ENCODE measurements at regions not wholly inside any gene's neighbourhood (a gene's known extent, or its start where the extent isn't known, plus 50 kb on each side); places are given as distances from the start of the nearest gene placed in this dataset.

- Histone ChIP-seq H4K20me1 (ENCODE audit: insufficient read depth) (no peaks in the 10 kb centered on the region), H3K4me3 (no peak overlapping the region), H3K4me2 (ENCODE audit: unreplicated experiment) (no peak overlapping the region), H3K4me1 (ENCODE audit: insufficient read depth) (no peaks in the 10 kb centered on the region), H3K27me3 (replicated peaks; ENCODE audit: insufficient read depth) (no peaks in the 10 kb centered on the region), H3K36me3 (ENCODE audit: low read depth) (no peaks in the 10 kb centered on the region), H2AFZ (no peak overlapping the region), H3K9me3 (ENCODE audit: low read depth) (no peaks in the 10 kb centered on the region), H3K9me2 (ENCODE audit: insufficient read depth) (no peaks in the 10 kb centered on the region), H3K79me2 (ENCODE audit: insufficient read depth) (no peaks in the 10 kb centered on the region), H3K27ac (no peak overlapping the region), H3K9ac (no peak overlapping the region), H3F3A (ENCODE audit: insufficient read depth) (no peaks in the 10 kb centered on the region)
- TF ChIP-seq EZH2phosphoT487 (IDR thresholded peaks at IDR 0.05; ENCODE audit: insufficient read depth, low read depth), result no peak
- TF ChIP-seq EZH2 (IDR thresholded peaks at IDR 0.05; ENCODE audit: insufficient read depth, poor library complexity, severe bottlenecking), result no peak
- in situ Hi-C loops (cut with MboI), result no loop called here
- 65 to 69% methylated on average over 5 of the region's 5 CpGs for WGBS, 2 experiments (ENCODE audit: low coverage in 1 of 2, low lambda C conversion rate in 2 of 2, missing lambda C conversion rate in 2 of 2)
- no peak for DNase-seq
Measured at GRCh38 chr9:99595796-99596195, 225.9 kb upstream of the NR4A3 start.

GRCh38 chr9:99601571-99602111 lies 220.0 kb upstream of the NR4A3 start:
- Histone ChIP-seq H4K20me1 (ENCODE audit: insufficient read depth) (no peaks in the 10 kb centered on the region), H3K79me2 (ENCODE audit: insufficient read depth) (no peaks in the 10 kb centered on the region), H3K4me2 (ENCODE audit: unreplicated experiment) (no peak overlapping the region), H3K27ac (no peak overlapping the region), H3K4me3 (no peak overlapping the region), H3K27me3 (replicated peaks; ENCODE audit: insufficient read depth) (no peaks in the 10 kb centered on the region; the same call in 1 of the 2 replicates), H3K9me3 (ENCODE audit: low read depth) (no peaks in the 10 kb centered on the region), H3F3A (ENCODE audit: insufficient read depth) (no peaks in the 10 kb centered on the region), H3K36me3 (ENCODE audit: low read depth) (no peaks in the 10 kb centered on the region), H3K9ac (no peak overlapping the region), H2AFZ (no peak overlapping the region), H3K4me1 (ENCODE audit: insufficient read depth) (no peaks in the 10 kb centered on the region), H3K9me2 (ENCODE audit: insufficient read depth) (no peaks in the 10 kb centered on the region)
- 47 to 54% methylated on average over 6 of the region's 6 CpGs for WGBS, 2 experiments (ENCODE audit: low coverage in 1 of 2, low lambda C conversion rate in 2 of 2, missing lambda C conversion rate in 2 of 2)
- no peak for DNase-seq
- in situ Hi-C loops (cut with MboI), result no loop called here
- no peak for TF ChIP-seq EZH2 (IDR thresholded peaks at IDR 0.05; ENCODE audit: insufficient read depth, poor library complexity, severe bottlenecking)
- TF ChIP-seq EZH2phosphoT487 (IDR thresholded peaks at IDR 0.05; ENCODE audit: insufficient read depth, low read depth), result no peak

GRCh38 chr9:99602854-99603253 lies 218.8 kb upstream of the NR4A3 start:
- Histone ChIP-seq H3K9ac (no peak overlapping the region), H3K9me2 (ENCODE audit: insufficient read depth) (no peaks in the 10 kb centered on the region), H3K27ac (no peak overlapping the region), H4K20me1 (ENCODE audit: insufficient read depth) (no peaks in the 10 kb centered on the region), H3K36me3 (ENCODE audit: low read depth) (no peaks in the 10 kb centered on the region), H3K4me1 (ENCODE audit: insufficient read depth) (no peaks in the 10 kb centered on the region), H3K27me3 (replicated peaks; ENCODE audit: insufficient read depth) (no peaks in the 10 kb centered on the region; the same call in 1 of the 2 replicates), H3K9me3 (ENCODE audit: low read depth) (no peaks in the 10 kb centered on the region), H3K4me2 (ENCODE audit: unreplicated experiment) (no peak overlapping the region), H3K4me3 (no peak overlapping the region), H3K79me2 (ENCODE audit: insufficient read depth) (no peaks in the 10 kb centered on the region), H2AFZ (no peak overlapping the region), H3F3A (ENCODE audit: insufficient read depth) (no peaks in the 10 kb centered on the region)
- no peak for DNase-seq
- TF ChIP-seq EZH2 (IDR thresholded peaks at IDR 0.05; ENCODE audit: insufficient read depth, poor library complexity, severe bottlenecking) (no peak), EZH2phosphoT487 (IDR thresholded peaks at IDR 0.05; ENCODE audit: insufficient read depth, low read depth) (no peak)
- in situ Hi-C loops (cut with MboI), result no loop called here

DNA sequence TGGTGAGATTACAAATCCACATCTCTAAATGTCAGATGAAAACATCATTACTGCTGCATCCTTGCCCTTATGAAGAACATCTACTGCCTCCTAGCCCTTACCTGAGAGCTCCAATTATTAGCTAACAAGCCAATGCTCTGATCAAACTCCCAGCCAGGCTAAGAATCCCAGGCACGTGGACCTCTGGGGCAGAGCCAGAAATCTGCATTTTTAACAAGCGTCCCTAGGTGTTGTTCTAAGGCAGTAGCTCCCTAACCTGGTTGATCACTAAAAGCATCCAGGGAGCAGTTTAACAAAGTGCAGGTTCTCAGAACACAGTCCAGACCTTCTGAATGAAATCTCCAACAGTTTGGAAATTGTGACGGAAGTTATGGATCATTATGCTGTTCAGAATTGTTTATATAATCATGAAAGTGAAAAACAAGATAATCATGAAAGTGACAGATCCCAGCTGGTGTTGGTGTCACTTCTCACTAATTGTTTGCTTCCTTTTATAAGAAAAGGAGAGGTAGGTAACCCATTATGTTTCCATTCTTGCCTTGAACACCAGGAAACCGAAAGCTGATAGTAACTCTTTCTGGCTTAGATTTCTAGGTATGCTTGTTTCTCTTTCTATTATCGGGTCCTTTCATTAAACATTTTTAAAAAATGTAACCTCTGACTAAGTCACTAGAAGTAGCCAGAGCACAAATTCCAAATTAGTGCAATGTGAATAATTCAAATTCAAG lies 216.5 kb upstream of the NR4A3 start:
- WGBS, 2 experiments (ENCODE audit: low coverage in 1 of 2, low lambda C conversion rate in 2 of 2, missing lambda C conversion rate in 2 of 2), result 52 to 60% methylated on average over 5 of the region's 5 CpGs

More for the DNA sequence above, 216.5 kb upstream of the NR4A3 start:
- no peak overlapping the region for H3K4me3 ChIP-seq
- H4K20me1 ChIP-seq (ENCODE audit: insufficient read depth), result no peaks in the 10 kb centered on the region
- H3K79me2 ChIP-seq (ENCODE audit: insufficient read depth), result no peaks in the 10 kb centered on the region
- in situ Hi-C loops (cut with MboI), result no loop called here
- no peak overlapping the region for H2AFZ ChIP-seq
- H3K4me1 ChIP-seq (ENCODE audit: insufficient read depth), result no peaks in the 10 kb centered on the region
- H3F3A ChIP-seq (ENCODE audit: insufficient read depth), result no peaks in the 10 kb centered on the region
- H3K9me2 ChIP-seq (ENCODE audit: insufficient read depth), result no peaks in the 10 kb centered on the region
- H3K27ac ChIP-seq, result no peak overlapping the region
- no peaks in the 10 kb centered on the region for H3K9me3 ChIP-seq (ENCODE audit: low read depth)
- no peak overlapping the region for H3K9ac ChIP-seq
- H3K27me3 ChIP-seq (replicated peaks; ENCODE audit: insufficient read depth), result no peaks in the 10 kb centered on the region; the same call in 1 of the 2 replicates
- H3K4me2 ChIP-seq (ENCODE audit: unreplicated experiment), result no peak overlapping the region
- TF ChIP-seq EZH2phosphoT487 (IDR thresholded peaks at IDR 0.05; ENCODE audit: insufficient read depth, low read depth) (no peak), EZH2 (IDR thresholded peaks at IDR 0.05; ENCODE audit: insufficient read depth, poor library complexity, severe bottlenecking) (no peak)
- DNase-seq, result no peak
- no peaks in the 10 kb centered on the region for H3K36me3 ChIP-seq (ENCODE audit: low read depth)
